ENCODE measurements at regions not wholly inside any gene's neighbourhood (a gene's known extent, or its start where the extent isn't known, plus 50 kb on each side); places are given as distances from the start of the nearest gene placed in this dataset.

GRCh38 chr14:25120261-25120660 lies 70.3 kb upstream of the STXBP6 start:
- TF ChIP-seq GATA3 (IDR thresholded peaks at IDR 0.05; ENCODE audit: low read depth, low read length) (no peak), GATA2 (IDR thresholded peaks at IDR 0.05; ENCODE audit: low read depth, low read length) (no peak)
